HG03135 (cell line): ENCODE measurements at regions not wholly inside any gene's neighbourhood (a gene's known extent, or its start where the extent isn't known, plus 50 kb on each side); places are given as distances from the start of the nearest gene placed in this dataset.
"Not testable (repeated sequence)": the region's sequence is repeated elsewhere in the genome, so short reads cannot be mapped to it uniquely, and the experiment has no call there.

Experiments
- ATAC-seq: cut with Tn5 transposase; IDR thresholded peaks from one replicate; pipeline ENCODE4 v1.9.1; 2021; ENCODE audit warnings: mild to moderate bottlenecking, moderate library complexity; ENCODE audit not compliant: unreplicated experiment

DNA sequence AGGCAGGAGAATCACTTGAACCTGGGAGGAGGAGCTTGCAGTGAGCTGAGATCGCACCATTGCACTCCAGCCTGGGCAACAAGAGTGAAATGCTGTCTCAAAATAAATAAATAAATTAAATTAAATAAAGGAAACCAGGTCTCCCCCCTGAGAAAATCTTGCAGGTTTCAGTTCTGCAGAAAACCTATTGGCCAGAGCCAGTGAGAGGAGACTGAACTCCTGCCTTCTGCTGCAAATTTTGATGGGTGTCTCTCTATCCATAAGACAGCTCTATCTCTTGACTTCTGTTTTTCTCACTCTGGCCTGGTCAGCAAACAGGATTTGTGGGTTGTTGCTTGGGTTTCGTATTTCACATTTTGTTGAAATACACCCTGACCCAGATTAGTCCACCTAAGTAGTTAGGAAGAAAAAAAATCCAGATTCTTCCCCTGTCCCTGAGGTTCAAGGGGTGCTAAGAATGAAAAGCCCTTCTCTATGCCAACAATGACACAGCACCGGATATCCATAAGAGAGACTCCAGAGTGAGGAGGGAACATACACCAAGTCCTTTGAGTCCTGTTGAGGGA, 86.7 kb upstream of the MAP4K4 start:
- no peak for ATAC-seq

- no peak for ATAC-seq
Observed at GRCh38 chr2:101609433-101609832, 88.1 kb upstream of the MAP4K4 start.

DNA sequence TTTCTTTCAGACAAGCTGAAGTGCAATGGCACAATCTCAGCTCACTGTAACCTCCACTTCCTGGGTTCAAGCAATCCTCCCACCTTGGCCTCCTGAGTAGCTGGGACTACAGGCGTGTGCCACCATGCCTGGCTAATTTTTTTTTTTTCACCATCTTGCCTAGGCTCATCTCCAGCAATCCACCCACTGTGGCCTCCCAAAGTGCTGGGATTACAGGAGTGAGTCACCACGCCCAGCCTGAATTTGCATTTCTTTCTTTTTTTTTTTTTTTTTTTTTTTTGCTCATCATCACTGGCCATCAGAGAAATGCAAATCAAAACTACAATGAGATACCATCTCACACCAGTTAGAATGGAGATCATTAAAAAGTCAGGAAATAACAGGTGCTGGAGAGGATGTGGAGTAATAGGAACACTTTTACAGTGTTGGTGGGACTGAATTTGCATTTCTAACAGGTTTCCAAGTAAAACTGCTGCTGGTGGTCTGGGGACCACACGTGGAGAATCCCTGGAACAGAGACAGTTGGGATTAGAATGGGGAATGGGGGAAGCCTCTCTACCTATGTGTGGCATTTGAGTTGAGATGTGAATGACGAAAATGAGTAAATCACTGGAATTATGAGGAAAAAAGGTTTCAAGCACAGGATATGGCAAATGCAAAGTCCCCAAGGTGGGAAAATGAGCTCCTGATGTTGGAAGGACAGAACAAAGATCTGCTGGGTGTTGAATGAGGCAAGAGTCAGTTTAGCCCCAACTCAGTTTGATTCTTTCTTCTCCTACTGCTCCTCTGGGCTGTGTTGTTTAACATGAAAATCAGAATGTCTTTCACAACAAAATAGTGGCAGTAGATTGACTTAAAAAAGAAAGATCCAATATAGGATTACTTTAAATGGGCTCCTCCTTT, 88.8 kb upstream of the MAP4K4 start:
- ATAC-seq, result no peak

- ATAC-seq, result no peak
Observed at GRCh38 chr2:101597347-101597944, 100.1 kb upstream of the MAP4K4 start.

DNA sequence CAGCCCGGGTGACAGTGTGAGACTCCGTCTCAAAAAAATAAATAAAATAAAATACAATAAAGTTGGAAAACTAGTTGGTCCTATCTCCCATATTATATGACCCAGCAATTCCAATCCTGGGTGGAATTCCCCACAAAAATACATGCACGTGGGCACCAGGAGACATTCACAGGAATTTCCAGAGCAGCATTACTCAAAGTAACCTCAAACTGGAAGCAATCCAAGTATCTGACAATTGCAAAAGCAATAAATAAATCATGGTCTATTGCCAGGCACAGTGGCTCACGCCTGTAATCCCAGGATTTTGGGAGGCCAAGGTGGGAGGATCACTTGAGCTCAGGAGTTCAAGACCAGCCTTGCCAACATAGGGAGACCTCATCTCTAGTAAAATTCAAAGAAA, 101.2 kb upstream of the MAP4K4 start:
- ATAC-seq, result no peak

- ATAC-seq, result no peak
Observed at GRCh38 chr2:101587251-101587650, 110.3 kb upstream of the MAP4K4 start.

GRCh38 chr2:101583861-101584260, 108.9 kb upstream of the RFX8 start:
- no peak for ATAC-seq

- ATAC-seq, result no peak
Observed at GRCh38 chr2:101581675-101582299, 106.9 kb upstream of the RFX8 start.

DNA sequence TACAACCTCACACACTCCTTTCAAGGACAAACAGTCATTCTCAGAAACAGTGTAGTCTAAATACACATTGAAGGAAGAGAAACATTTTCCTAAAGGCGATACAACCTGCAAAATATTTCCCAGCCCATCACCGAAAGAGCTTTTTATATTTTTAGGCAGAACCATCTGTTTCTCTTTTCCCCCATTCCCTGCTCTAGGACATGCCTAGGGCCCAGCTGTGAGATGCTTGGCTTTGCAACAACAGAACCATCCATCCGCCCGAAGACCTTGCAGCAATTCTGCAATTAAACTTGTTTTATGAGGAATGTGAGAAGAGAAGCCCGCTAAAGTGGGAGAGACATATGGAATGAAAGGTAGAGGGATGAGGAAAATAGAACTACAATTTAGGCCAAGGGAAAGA, 105.6 kb upstream of the RFX8 start:
- ATAC-seq, result no peak

- no peak for ATAC-seq
Observed at GRCh38 chr2:101578671-101579070, 103.8 kb upstream of the RFX8 start.

DNA sequence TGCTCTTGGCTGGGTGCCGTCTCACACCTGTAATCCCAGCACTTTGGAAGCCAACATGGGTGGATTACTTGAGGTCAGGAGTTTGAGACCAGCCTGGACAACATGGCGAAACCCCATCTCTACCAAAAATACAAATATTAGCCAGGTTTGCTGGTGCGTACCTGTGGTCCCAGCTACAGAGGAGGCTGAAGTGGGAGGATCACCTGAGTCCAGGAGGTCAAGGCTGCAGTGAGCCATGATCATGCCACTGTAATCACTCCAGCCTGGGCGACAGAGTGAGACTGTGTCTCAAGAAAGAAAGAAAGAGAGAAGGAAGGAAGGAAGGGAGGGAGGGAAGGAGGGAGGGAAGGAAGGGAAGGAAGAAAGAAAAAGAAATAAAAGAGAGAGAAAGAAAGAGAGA, 103.2 kb upstream of the RFX8 start:
- not testable (repeated sequence) for ATAC-seq

DNA sequence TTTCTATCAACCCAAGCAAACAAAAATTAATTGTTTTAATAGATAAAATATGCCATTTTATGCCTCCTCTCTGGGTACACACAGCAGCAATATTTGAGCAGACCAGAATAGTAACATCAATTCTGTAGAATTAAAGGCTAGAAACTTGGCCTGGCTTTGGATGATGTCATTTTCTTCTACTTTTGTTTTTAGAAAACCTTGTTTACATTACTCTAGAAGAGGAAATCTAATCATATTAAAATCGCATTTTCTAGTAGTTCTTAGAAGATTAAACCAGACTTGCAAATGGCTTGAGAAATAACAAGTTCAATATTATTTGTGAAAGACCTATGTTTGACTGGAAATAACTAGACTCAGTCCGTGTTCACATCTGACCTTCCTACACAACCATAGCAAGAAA, 102.3 kb upstream of the RFX8 start:
- ATAC-seq, result no peak

DNA sequence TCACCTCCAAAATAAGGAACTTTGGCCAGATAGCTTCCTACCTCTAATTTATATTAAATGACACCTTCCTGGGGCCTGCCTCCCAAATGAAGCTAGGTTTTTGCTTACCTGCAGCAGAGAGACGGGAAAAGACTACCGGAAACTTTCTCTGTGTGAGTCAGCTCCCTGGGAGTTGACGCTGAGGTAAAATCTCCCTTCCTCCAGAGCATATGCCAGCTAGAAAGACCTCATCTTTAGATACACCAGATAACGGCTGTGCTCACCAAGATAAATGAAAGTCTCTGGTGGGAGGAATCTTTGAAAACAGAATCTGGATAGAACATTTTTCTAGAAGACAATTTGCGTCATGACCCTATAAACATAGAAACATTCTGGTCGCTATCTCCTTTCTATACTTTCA, 99.7 kb upstream of the RFX8 start:
- ATAC-seq, result no peak

DNA sequence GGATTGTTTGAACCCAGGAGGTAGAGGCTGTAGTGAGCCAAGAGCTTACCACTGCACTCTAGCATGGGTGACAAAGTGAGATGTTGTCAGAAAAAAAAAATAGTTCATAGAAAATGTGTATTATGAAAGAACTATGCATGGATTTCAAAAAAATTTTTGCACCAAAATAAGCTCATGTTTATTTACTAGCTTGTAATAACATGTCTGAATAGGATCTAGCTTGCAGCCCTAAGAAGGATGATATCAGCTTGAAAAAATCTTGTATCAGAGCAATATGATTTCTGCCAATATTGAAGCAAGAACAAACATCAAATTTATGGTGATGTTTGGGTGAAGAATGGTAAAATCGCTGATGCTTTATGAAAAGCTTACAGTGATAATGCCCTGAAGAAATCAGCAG, 97.0 kb upstream of the RFX8 start:
- no peak for ATAC-seq

DNA sequence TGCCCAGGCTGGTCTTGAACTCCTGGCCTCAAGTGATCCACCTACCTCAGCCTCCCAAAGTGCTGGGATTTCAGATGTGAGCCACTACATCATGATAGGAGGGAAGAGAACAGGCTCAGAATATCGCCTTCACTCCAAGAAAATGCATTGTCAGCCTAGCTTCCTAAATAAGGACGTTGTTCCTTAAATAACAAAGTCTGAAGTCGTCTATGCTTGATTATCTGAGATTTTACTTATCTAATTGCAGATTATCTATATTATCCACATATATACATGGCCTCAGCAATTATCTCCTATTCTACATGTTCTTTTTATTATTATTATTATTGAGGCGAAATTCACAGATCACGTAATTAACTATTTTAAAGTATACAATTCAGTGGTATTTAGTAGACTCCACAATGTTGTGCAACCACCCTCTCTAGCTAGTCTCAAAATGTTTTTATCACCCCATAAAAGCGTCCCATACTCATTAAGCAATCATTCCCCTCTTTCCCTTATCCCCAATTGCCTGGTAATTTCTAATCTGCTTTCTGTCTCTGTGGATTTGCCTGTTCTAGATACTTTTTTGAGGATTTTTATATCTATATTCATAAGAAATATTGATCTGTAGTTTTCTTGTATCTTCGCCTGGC, 95.1 kb upstream of the RFX8 start:
- no peak for ATAC-seq

- no peak for ATAC-seq
Observed at GRCh38 chr2:101568969-101569368, 94.1 kb upstream of the RFX8 start.

GRCh38 chr2:101566632-101567228, 91.8 kb upstream of the RFX8 start:
- no peak for ATAC-seq

GRCh38 chr2:101563849-101564248, 88.9 kb upstream of the RFX8 start:
- no peak for ATAC-seq

DNA sequence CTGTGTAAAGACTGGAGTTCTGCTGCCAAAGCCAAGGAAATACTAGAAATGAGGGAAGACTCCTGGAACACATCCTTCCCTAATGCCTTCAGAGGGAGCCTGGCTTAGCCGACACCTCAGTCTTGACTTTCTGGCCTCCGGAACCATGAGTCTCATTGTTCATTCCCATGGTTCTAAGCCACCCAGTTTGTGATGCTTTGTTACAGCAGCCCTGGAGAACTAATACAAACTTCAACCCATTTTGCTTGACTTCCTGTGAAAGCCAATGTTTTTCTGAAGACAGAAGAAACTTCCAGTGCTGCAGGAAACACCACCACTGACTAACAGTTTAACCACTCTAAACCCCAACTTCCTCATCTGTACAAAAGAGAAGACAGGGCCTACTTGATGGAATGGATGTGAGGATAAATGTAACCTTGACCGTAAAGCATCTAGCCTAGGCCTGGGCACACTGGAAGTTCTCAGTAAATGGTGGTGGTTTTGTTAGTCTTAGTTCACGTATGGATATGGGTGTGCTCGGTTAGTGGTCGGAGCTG, 85.9 kb upstream of the RFX8 start:
- no peak for ATAC-seq

DNA sequence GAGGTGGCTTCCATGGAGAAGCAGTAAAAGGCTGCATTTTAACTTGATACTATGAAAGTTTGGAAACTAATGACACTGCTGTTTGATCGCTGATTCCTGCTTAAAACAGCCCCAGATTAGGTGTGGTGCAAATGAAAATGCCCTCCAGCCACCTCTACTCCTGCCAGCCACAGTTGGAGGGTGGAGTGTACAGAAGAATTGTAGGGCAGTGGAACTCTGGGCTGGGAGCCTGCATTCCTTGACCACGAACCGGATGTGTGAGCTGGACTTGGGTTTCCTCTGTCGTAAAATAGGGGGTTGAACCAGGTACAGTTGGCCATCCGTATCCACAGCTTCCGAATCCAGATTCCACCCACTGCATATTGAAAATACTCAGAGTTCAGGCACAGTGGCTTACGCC, 84.6 kb upstream of the RFX8 start:
- ATAC-seq, result no peak
